Erythroblast (primary cell): ENCODE measurements at regions not wholly inside any gene's neighbourhood (a gene's known extent, or its start where the extent isn't known, plus 50 kb on each side); places are given as distances from the start of the nearest gene placed in this dataset.

Experiments
- GATA1 ChIP-seq: IDR thresholded peaks from 2 replicates; pipeline ENCODE4 v1.6.1; 2011; ENCODE audit warnings: low read depth, mild to moderate bottlenecking, control low read depth, low read length, moderate library complexity
- POLR2A ChIP-seq: IDR thresholded peaks from 2 replicates; pipeline ENCODE4 v1.6.1; 2011; ENCODE audit warnings: mild to moderate bottlenecking, low read length

GRCh38 chr1:195979646-195980045 lies 628.6 kb downstream of the KCNT2 start:
- TF ChIP-seq POLR2A, result no peak
- TF ChIP-seq GATA1, result no peak
